ENCODE measurements at regions not wholly inside any gene's neighbourhood (a gene's known extent, or its start where the extent isn't known, plus 50 kb on each side); places are given as distances from the start of the nearest gene placed in this dataset.

- Histone ChIP-seq H3K27ac (no peak overlapping the region), H3K4me3 (IDR thresholded peaks at IDR 0.05; ENCODE audit: insufficient read depth, low read depth, low read length) (no peak overlapping the region), H3K4me1 (ENCODE audit: low read depth, poor library complexity, severe bottlenecking) (peaks cover 10% of the 10 kb centered on the region), H3K79me2 (ENCODE audit: insufficient read depth, low read depth) (no peaks in the 10 kb centered on the region), H2AFZ (ENCODE audit: low read depth) (no peak overlapping the region), H4K20me1 (ENCODE audit: insufficient read depth) (no peaks in the 10 kb centered on the region), H3K9ac (no peak overlapping the region), H3K36me3 (ENCODE audit: insufficient read depth) (no peaks in the 10 kb centered on the region), H3K27me3 (ENCODE audit: insufficient read depth, low read depth) (no peaks in the 10 kb centered on the region; the same call in 1 of the 2 replicates), H3K4me2 (no peak overlapping the region)
- TF ChIP-seq CTCF (conservative IDR thresholded peaks at IDR 0.05; ENCODE audit: low read depth, low read length) = no peak
Measured at GRCh38 chr3:72171463-72171881, 386.5 kb upstream of the PROK2 start.

GRCh38 chr3:72169561-72170472, 384.9 kb upstream of the PROK2 start:
- no peak for TF ChIP-seq CTCF (conservative IDR thresholded peaks at IDR 0.05; ENCODE audit: low read depth, low read length)
- Histone ChIP-seq H3K4me1 (ENCODE audit: low read depth, poor library complexity, severe bottlenecking) (peaks cover 13% of the 10 kb centered on the region), H2AFZ (ENCODE audit: low read depth) (no peak overlapping the region), H3K27ac (no peak overlapping the region), H3K4me3 (IDR thresholded peaks at IDR 0.05; ENCODE audit: insufficient read depth, low read depth, low read length) (no peak overlapping the region), H3K4me2 (no peak overlapping the region), H3K36me3 (ENCODE audit: insufficient read depth) (no peaks in the 10 kb centered on the region), H3K79me2 (ENCODE audit: insufficient read depth, low read depth) (no peaks in the 10 kb centered on the region), H3K27me3 (ENCODE audit: insufficient read depth, low read depth) (no peaks in the 10 kb centered on the region; the same call in 1 of the 2 replicates), H3K9ac (no peak overlapping the region), H4K20me1 (ENCODE audit: insufficient read depth) (no peaks in the 10 kb centered on the region)

- H3K9ac ChIP-seq = no peak overlapping the region
- peaks cover 20% of the 10 kb centered on the region for H3K4me1 ChIP-seq (ENCODE audit: low read depth, poor library complexity, severe bottlenecking)
- H3K4me3 ChIP-seq (IDR thresholded peaks at IDR 0.05; ENCODE audit: insufficient read depth, low read depth, low read length) = no peak overlapping the region
- no peak for TF ChIP-seq CTCF (conservative IDR thresholded peaks at IDR 0.05; ENCODE audit: low read depth, low read length)
- no peaks in the 10 kb centered on the region for H3K79me2 ChIP-seq (ENCODE audit: insufficient read depth, low read depth)
- H3K36me3 ChIP-seq (ENCODE audit: insufficient read depth) = no peaks in the 10 kb centered on the region
- H3K4me2 ChIP-seq = no peak overlapping the region
- no peaks in the 10 kb centered on the region for H4K20me1 ChIP-seq (ENCODE audit: insufficient read depth)
- no peak overlapping the region for H2AFZ ChIP-seq (ENCODE audit: low read depth)
- no peak overlapping the region for H3K27ac ChIP-seq
- H3K27me3 ChIP-seq (ENCODE audit: insufficient read depth, low read depth) = no peaks in the 10 kb centered on the region; the same call in 1 of the 2 replicates
Measured at GRCh38 chr3:72169120-72169519, 384.2 kb upstream of the PROK2 start.

- H3K4me3 ChIP-seq (IDR thresholded peaks at IDR 0.05; ENCODE audit: insufficient read depth, low read depth, low read length) = no peak overlapping the region
- no peaks in the 10 kb centered on the region for H3K27me3 ChIP-seq (ENCODE audit: insufficient read depth, low read depth)
- H3K79me2 ChIP-seq (ENCODE audit: insufficient read depth, low read depth) = no peaks in the 10 kb centered on the region
- H4K20me1 ChIP-seq (ENCODE audit: insufficient read depth) = no peaks in the 10 kb centered on the region
- no peak overlapping the region for H3K27ac ChIP-seq
- peaks cover 36% of the 10 kb centered on the region for H3K4me1 ChIP-seq (ENCODE audit: low read depth, poor library complexity, severe bottlenecking)
- no peak overlapping the region for H2AFZ ChIP-seq (ENCODE audit: low read depth)
- H3K4me2 ChIP-seq = no peak overlapping the region
- H3K36me3 ChIP-seq (ENCODE audit: insufficient read depth) = no peaks in the 10 kb centered on the region
- no peak for TF ChIP-seq CTCF (conservative IDR thresholded peaks at IDR 0.05; ENCODE audit: low read depth, low read length)
- no peak overlapping the region for H3K9ac ChIP-seq
Measured at GRCh38 chr3:72165808-72166207, 380.9 kb upstream of the PROK2 start.
